HG02571 (cell line): ENCODE measurements at regions not wholly inside any gene's neighbourhood (a gene's known extent, or its start where the extent isn't known, plus 50 kb on each side); places are given as distances from the start of the nearest gene placed in this dataset.
"Not testable (repeated sequence)": the region's sequence is repeated elsewhere in the genome, so short reads cannot be mapped to it uniquely, and the experiment has no call there.

Experiments used
- ATAC-seq: cut with Tn5 transposase; IDR thresholded peaks from one replicate; pipeline ENCODE4 v1.9.1; 2021; ENCODE audit warnings: mild to moderate bottlenecking, moderate library complexity; ENCODE audit not compliant: unreplicated experiment

GRCh38 chr1:101408212-101409042, 171.6 kb downstream of the S1PR1 start:
- peak; percentile 5 for ATAC-seq

DNA sequence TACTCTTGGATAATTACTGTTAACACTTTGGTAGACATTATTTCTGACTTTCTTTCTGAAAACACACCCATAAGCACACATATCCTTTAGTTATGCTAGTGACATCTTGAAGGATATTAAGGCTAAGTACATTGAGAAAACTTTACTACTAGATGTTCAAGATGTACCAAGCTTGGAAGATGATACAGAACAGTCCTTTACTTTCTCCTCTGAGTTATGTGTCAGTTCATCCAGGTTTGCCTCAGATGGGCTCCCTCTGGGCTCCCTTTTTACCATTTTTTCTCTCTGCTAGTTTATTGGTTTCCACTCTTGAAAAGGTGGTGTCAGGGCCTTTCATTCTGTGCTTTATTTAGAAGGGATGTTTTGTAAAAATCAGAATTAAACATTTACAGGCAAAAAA, 172.3 kb downstream of the S1PR1 start:
- ATAC-seq, result no peak

- peak; percentile 42 for ATAC-seq
Measured at GRCh38 chr1:101410048-101410878, 173.4 kb downstream of the S1PR1 start.

GRCh38 chr1:101420406-101420805, 183.6 kb downstream of the S1PR1 start:
- ATAC-seq, result no peak

DNA sequence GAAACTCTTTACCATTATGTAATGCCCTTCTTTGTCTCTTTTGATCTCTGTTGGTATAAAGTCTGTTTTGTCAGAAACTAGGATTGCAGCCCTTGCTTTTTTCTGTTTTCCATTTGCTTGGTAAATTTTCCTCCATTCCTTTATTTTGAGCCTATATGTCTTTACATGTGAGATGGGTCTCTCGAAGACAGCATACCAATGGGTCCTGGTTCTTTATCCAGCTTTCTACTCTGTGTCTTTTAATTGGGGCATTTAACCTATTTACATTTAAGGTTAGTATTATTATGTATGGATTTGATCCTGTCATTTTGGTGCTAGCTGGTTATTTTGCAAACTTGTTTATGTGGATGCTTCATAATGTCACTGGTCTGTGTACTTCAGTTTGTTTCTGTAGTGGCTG, 191.3 kb downstream of the S1PR1 start:
- not testable (repeated sequence) for ATAC-seq

DNA sequence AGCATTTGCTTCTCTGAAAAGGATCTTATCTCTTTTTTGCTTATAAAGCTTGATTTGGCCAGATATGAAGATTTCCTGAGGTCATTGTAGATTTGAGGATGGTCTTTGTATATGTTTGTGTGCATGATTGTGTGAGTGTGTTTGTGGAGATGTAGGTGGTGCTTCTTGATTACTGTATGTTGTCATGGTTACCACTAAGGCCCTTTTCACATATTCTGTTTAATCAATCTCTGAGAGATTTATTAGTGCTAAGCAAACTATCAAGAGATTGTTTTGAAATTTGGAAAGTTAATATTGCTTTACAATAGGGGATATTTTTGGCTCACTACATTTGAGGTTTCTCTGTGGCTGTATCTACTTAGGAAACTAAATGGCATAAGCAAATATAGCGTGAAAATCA, 191.7 kb downstream of the S1PR1 start:
- ATAC-seq, result no peak

DNA sequence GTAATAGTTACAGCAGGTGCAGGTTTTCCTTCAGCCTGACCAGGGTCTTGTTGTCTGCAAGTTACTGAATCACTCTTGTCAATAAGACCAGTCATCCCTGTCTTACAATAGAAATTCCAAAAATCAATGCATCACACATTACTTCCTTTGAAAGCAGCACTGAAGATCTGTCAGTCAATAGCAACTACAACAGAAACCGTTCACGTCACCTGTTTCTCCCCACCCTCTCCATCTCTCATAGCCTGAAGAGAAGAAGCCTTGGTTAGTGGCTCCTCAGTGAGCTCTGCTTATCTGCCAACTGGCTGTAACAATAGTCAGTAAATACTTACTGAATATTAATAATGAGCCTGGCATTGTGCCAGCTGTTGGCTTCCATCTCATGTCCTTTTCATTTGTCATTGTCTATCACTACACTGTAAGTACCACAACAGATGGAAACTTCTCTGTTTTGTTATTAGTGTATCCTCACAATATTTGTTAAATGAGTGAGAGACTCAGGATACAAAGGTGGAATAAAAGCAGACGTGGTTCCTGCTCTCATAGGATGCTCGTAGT, 195.2 kb downstream of the S1PR1 start:
- ATAC-seq, result no peak

GRCh38 chr1:101435831-101436511, 199.2 kb downstream of the S1PR1 start:
- peak; percentile 41 for ATAC-seq

GRCh38 chr1:101437800-101438199, 201.0 kb downstream of the S1PR1 start:
- ATAC-seq, result no peak

DNA sequence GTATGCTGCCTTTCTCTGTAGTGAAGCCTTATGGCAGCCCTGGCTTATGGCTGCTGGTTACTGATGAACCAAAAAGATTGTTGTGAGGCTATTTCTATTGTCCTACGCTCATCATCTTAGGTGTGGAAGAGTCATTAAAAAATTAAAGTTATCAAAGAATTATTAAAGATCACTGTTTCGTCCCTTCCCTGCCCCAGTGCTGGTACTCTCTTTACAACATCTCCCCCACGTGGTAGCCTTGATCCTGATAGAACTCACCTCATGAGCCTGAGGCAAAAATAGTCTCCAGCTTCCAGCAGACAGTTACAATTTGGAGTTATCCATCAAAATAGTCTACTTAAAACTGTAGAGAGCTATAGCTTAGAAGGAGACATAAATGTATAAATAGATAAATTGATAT, 201.5 kb downstream of the S1PR1 start:
- no peak for ATAC-seq

GRCh38 chr1:101440485-101440884, 203.7 kb downstream of the S1PR1 start:
- no peak for ATAC-seq

GRCh38 chr1:101444381-101444780, 207.6 kb downstream of the S1PR1 start:
- no peak for ATAC-seq

GRCh38 chr1:101444873-101445618, 208.2 kb downstream of the S1PR1 start:
- ATAC-seq, result no peak

- no peak for ATAC-seq
Measured at GRCh38 chr1:101448018-101448417, 211.2 kb downstream of the S1PR1 start.

DNA sequence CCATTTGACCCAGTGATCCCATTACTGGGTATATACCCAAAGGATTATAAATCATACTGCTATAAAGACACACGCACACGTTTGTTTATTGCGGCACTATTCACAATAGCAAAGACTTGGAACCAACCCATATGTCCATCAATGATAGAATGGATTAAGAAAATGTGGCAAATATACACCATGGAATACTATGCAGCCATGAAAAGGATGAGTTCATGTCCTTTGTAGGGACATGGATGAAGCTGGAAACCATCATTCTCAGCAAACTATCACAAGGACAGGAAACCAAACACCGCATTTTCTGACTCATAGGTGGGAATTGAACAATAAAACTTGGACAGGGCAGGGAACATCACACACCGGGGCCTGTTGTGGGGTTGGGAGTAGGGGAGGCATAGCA, 213.9 kb downstream of the S1PR1 start:
- not testable (repeated sequence) for ATAC-seq

DNA sequence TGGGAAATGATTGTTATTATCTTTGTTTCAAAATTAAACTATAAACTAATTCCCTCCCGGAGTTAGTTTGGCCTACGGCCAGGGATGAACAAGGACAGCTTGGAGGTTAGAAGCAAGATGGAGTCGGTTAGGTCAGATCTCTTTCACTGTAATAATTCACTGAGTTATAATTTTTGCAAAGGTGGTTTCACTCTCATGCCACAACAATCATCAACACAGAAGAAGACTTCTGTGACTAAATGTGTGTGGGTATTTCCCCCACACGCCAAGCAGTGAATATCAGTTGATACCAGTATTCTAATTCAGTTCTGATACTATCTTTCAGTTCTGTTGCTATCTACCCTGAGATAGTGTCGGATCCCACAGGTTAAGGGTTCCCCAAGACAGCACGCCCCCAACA, 215.1 kb downstream of the S1PR1 start:
- ATAC-seq, result peak; percentile 60

DNA sequence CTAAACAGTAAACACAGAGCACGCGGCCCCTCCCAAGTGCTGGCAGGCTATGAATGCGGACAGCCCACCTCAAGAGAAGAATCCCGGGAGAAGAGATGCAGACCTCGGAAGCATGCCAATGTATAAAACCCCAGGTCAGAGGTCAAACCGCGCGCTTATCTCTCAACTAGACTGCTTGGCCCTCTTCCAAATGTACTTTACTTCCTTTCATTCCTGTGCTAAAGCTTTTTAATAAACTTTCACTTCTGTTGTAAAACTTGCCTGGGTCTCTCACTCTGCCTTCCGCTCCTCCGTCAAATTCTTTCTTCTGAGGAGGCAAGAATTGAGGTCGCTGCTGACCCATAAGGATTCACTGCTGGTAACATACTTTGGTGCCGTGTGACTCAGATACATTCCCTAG, 216.0 kb downstream of the S1PR1 start:
- ATAC-seq, result no peak

DNA sequence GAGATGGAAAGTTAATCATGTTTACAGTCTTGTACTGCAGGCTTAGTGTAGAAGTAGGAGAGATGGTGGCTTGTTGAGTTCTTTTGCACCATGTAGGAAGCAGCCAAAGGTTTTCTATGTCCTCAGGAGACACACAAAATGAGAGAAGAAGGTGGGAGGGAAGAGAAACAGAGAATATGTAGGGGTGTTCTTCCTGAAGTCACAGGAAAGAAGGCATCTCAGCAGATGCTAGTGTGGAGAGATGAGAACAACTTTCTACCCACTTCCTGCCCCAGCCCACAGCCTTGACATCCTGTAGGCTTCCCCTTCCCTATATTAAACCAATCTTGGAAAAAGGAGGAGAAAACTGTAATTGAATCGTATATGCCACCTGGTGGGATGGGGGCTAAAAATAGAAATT, 217.0 kb downstream of the S1PR1 start:
- peak; percentile 36 for ATAC-seq

- no peak for ATAC-seq
Measured at GRCh38 chr1:101455166-101455565, 218.3 kb downstream of the S1PR1 start.

- ATAC-seq, result no peak
Measured at GRCh38 chr1:101460739-101461138, 223.9 kb downstream of the S1PR1 start.
